MM.1S (cell line): ENCODE measurements at regions not wholly inside any gene's neighbourhood (a gene's known extent, or its start where the extent isn't known, plus 50 kb on each side); places are given as distances from the start of the nearest gene placed in this dataset.

ENCODE experiments used
- DNase-seq: peaks from one replicate; pipeline ENCODE4 v3.0.0-alpha.2; 2015
- H2AFZ ChIP-seq: fragments of 300-600 bp; sonication (generic); 2 replicates; pipeline ENCODE4 v1.6.0; 2016; ENCODE audit warnings: antibody characterized with exemption, low read length
- H3F3A ChIP-seq: fragments of 300-600 bp; sonication (generic); 2 replicates; pipeline ENCODE4 v1.6.1; 2016; ENCODE audit warnings: mild to moderate bottlenecking, antibody characterized with exemption, low read length, moderate library complexity, mixed read lengths; ENCODE audit not compliant: insufficient read depth
- H3K27ac ChIP-seq: fragments of 300-600 bp; sonication (generic); 2 replicates; pipeline ENCODE4 v1.5.1; 2016; ENCODE audit warnings: mild to moderate bottlenecking, low read length
- H3K27me3 ChIP-seq: fragments of 300-600 bp; sonication (generic); replicated peaks from 2 replicates; pipeline ENCODE4 v1.6.0; 2016; ENCODE audit warnings: low read length; ENCODE audit not compliant: insufficient read depth
- H3K36me3 ChIP-seq: fragments of 300-600 bp; sonication (generic); replicated peaks from 2 replicates; pipeline ENCODE4 v1.6.1; 2016; ENCODE audit warnings: mild to moderate bottlenecking, low read length, mixed read lengths; ENCODE audit not compliant: insufficient read depth
- H3K4me1 ChIP-seq: fragments of 300-600 bp; sonication (generic); 2 replicates; pipeline ENCODE4 v1.6.1; 2016; ENCODE audit warnings: low read length, mixed read lengths
- H3K4me2 ChIP-seq: fragments of 300-600 bp; sonication (generic); 2 replicates; pipeline ENCODE4 v1.6.0; 2016; ENCODE audit warnings: low read depth, low read length
- H3K4me3 ChIP-seq: fragments of 300-600 bp; sonication (generic); 2 replicates; pipeline ENCODE4 v1.5.1; 2016; ENCODE audit warnings: low read length, mixed read lengths
- H3K79me2 ChIP-seq: fragments of 300-600 bp; sonication (generic); 2 replicates; pipeline ENCODE4 v1.6.1; 2016; ENCODE audit warnings: mixed run types, low read length, mixed read lengths
- H3K9ac ChIP-seq: fragments of 300-600 bp; sonication (generic); 2 replicates; pipeline ENCODE4 v1.6.1; 2016; ENCODE audit warnings: low read length, mixed read lengths
- H3K9me2 ChIP-seq: fragments of 300-600 bp; sonication (generic); replicated peaks from 2 replicates; pipeline ENCODE4 v1.6.1; 2016; ENCODE audit warnings: mild to moderate bottlenecking, low read length, mixed read lengths; ENCODE audit not compliant: insufficient read depth
- H3K9me3 ChIP-seq: fragments of 300-600 bp; sonication (generic); replicated peaks from 2 replicates; pipeline ENCODE4 v1.6.1; 2016; ENCODE audit warnings: mild to moderate bottlenecking, low read length, mixed read lengths; ENCODE audit not compliant: insufficient read depth
- H4K20me1 ChIP-seq: fragments of 300-600 bp; sonication (generic); 2 replicates; pipeline ENCODE4 v1.6.1; 2016; ENCODE audit warnings: mild to moderate bottlenecking, low read length, moderate library complexity, mixed read lengths; ENCODE audit not compliant: insufficient read depth
- CTCF ChIP-seq: fragments of 300-600 bp; sonication (generic); IDR thresholded peaks from 2 replicates; pipeline ENCODE4 v1.5.1; 2016; ENCODE audit warnings: antibody characterized with exemption, low read length, mixed read lengths
- EZH2 ChIP-seq: fragments of 300-600 bp; sonication (generic); optimal IDR thresholded peaks from 2 replicates; pipeline ENCODE3; 2017; ENCODE audit warnings: low read depth, mild to moderate bottlenecking, antibody characterized with exemption, low read length, mixed read lengths
- EZH2phosphoT487 ChIP-seq: fragments of 300-600 bp; sonication (generic); IDR thresholded peaks from 2 replicates; pipeline ENCODE4 v1.6.1; 2018; ENCODE audit warnings: antibody characterized with exemption, low read length

- no peaks in the 10 kb centered on the region for H3K9me3 ChIP-seq
- H3K4me2 ChIP-seq: no peak overlapping the region
- no peaks in the 10 kb centered on the region for H3K79me2 ChIP-seq
- no peak overlapping the region for H3K4me3 ChIP-seq
- 0 out of 2 replicates have a peak, but pooled peaks cover 4% of the 10 kb centered on the region for H3K4me1 ChIP-seq
- H2AFZ ChIP-seq: no peak overlapping the region
- no peaks in the 10 kb centered on the region for H3K9me2 ChIP-seq
- H3F3A ChIP-seq: no peaks in the 10 kb centered on the region
- H3K27ac ChIP-seq: no peak overlapping the region
- no peaks in the 10 kb centered on the region for H3K36me3 ChIP-seq
- H4K20me1 ChIP-seq: no peaks in the 10 kb centered on the region
- H3K27me3 ChIP-seq: no peaks in the 10 kb centered on the region
- no peak overlapping the region for H3K9ac ChIP-seq
- TF ChIP-seq EZH2 (no peak), CTCF (no peak), EZH2phosphoT487 (no peak)
- DNase-seq: no peak
Observed at GRCh38 chr3:18211116-18211515, 214.0 kb downstream of the SATB1 start.

- Histone ChIP-seq H3K9me2 (no peaks in the 10 kb centered on the region), H3F3A (no peaks in the 10 kb centered on the region), H4K20me1 (no peaks in the 10 kb centered on the region), H3K9me3 (no peaks in the 10 kb centered on the region), H3K27me3 (no peaks in the 10 kb centered on the region), H3K27ac (no peak overlapping the region), H3K4me1 (no peaks in the 10 kb centered on the region), H3K79me2 (no peaks in the 10 kb centered on the region), H3K4me3 (no peak overlapping the region), H3K36me3 (no peaks in the 10 kb centered on the region), H2AFZ (no peak overlapping the region), H3K9ac (no peak overlapping the region), H3K4me2 (no peak overlapping the region)
- TF ChIP-seq EZH2phosphoT487: no peak
- TF ChIP-seq EZH2: no peak
- TF ChIP-seq CTCF: no peak
- DNase-seq: no peak
Observed at GRCh38 chr3:18208856-18209255, 216.3 kb downstream of the SATB1 start.

GRCh38 chr3:18208091-18208490 lies 217.0 kb downstream of the SATB1 start:
- no peaks in the 10 kb centered on the region for H3F3A ChIP-seq
- no peak overlapping the region for H3K27ac ChIP-seq
- no peaks in the 10 kb centered on the region for H3K4me1 ChIP-seq
- no peak overlapping the region for H3K4me2 ChIP-seq
- no peaks in the 10 kb centered on the region for H3K79me2 ChIP-seq
- no peaks in the 10 kb centered on the region for H4K20me1 ChIP-seq
- H3K9ac ChIP-seq: no peak overlapping the region
- no peak for DNase-seq
- no peaks in the 10 kb centered on the region for H3K36me3 ChIP-seq
- H3K9me3 ChIP-seq: no peaks in the 10 kb centered on the region
- TF ChIP-seq EZH2phosphoT487: no peak
- no peak for TF ChIP-seq EZH2
- TF ChIP-seq CTCF: no peak
- H2AFZ ChIP-seq: no peak overlapping the region
- no peaks in the 10 kb centered on the region for H3K9me2 ChIP-seq
- H3K4me3 ChIP-seq: no peak overlapping the region
- H3K27me3 ChIP-seq: no peaks in the 10 kb centered on the region
